ENCODE measurements at regions not wholly inside any gene's neighbourhood (a gene's known extent, or its start where the extent isn't known, plus 50 kb on each side); places are given as distances from the start of the nearest gene placed in this dataset.
A peak's percentile ranks its signal among the peaks of the same experiment; 100 is the strongest.

- intact Hi-C loops (cut with DNase I, micrococcal nuclease), result no loop called here
- TF ChIP-seq CTCF (IDR thresholded peaks at IDR 0.05), result no peak
- ATAC-seq (no peak), DNase-seq (no peak)
- Histone ChIP-seq H3K36me3 (ENCODE audit: low read depth) (no peaks in the 10 kb centered on the region), H3K9me3 (peaks cover 6% of the 10 kb centered on the region), H3K4me3 (no peak overlapping the region), H3K4me1 (ENCODE audit: low read depth) (no peaks in the 10 kb centered on the region)
Measured at GRCh38 chr4:30362436-30362835, 357.7 kb upstream of the PCDH7 start.

GRCh38 chr4:30370105-30370504, 350.1 kb upstream of the PCDH7 start:
- intact Hi-C loops (cut with DNase I, micrococcal nuclease), result no loop called here
- no peaks in the 10 kb centered on the region for H3K36me3 ChIP-seq (ENCODE audit: low read depth)
- no peak for DNase-seq
- H3K9me3 ChIP-seq, result no peaks in the 10 kb centered on the region
- TF ChIP-seq CTCF (IDR thresholded peaks at IDR 0.05), result no peak
- H3K4me1 ChIP-seq (ENCODE audit: low read depth), result no peaks in the 10 kb centered on the region
- no peak for ATAC-seq
- H3K4me3 ChIP-seq, result no peak overlapping the region

- DNase-seq (peak in 2 of 3 donors; percentile 25 to 60), ATAC-seq (peak; percentile 81)
- H3K36me3 ChIP-seq (ENCODE audit: low read depth), result no peaks in the 10 kb centered on the region
- no peaks in the 10 kb centered on the region for H3K9me3 ChIP-seq
- intact Hi-C loops (cut with DNase I, micrococcal nuclease), result no loop called here
- H3K4me1 ChIP-seq (ENCODE audit: low read depth), result no peaks in the 10 kb centered on the region
- H3K4me3 ChIP-seq, result no peak overlapping the region
- TF ChIP-seq CTCF (IDR thresholded peaks at IDR 0.05), result peak; percentile 61
Measured at GRCh38 chr4:30380404-30380998, 339.7 kb upstream of the PCDH7 start.

- TF ChIP-seq CTCF (IDR thresholded peaks at IDR 0.05), result no peak
- DNase-seq (no peak), ATAC-seq (no peak)
- Histone ChIP-seq H3K9me3 (no peaks in the 10 kb centered on the region), H3K4me1 (ENCODE audit: low read depth) (no peaks in the 10 kb centered on the region), H3K4me3 (no peak overlapping the region), H3K36me3 (ENCODE audit: low read depth) (no peaks in the 10 kb centered on the region)
- intact Hi-C loops (cut with DNase I, micrococcal nuclease), result no loop called here
Measured at GRCh38 chr4:30385650-30386049, 334.5 kb upstream of the PCDH7 start.

- no peaks in the 10 kb centered on the region for H3K9me3 ChIP-seq
- TF ChIP-seq CTCF (IDR thresholded peaks at IDR 0.05), result no peak
- ATAC-seq, result no peak
- H3K36me3 ChIP-seq (ENCODE audit: low read depth), result no peaks in the 10 kb centered on the region
- DNase-seq, result no peak
- intact Hi-C loops (cut with DNase I, micrococcal nuclease), result no loop called here
- H3K4me3 ChIP-seq, result no peak overlapping the region
- no peaks in the 10 kb centered on the region for H3K4me1 ChIP-seq (ENCODE audit: low read depth)
Measured at GRCh38 chr4:30386266-30386895, 333.8 kb upstream of the PCDH7 start.
